HEK293 (cell line): ENCODE measurements at regions not wholly inside any gene's neighbourhood (a gene's known extent, or its start where the extent isn't known, plus 50 kb on each side); places are given as distances from the start of the nearest gene placed in this dataset.
"Not testable (repeated sequence)": the region's sequence is repeated elsewhere in the genome, so short reads cannot be mapped to it uniquely, and the experiment has no call there.

Experiments
- YY1 ChIP-seq: fragments of 450-650 bp; formaldehyde crosslinking; IDR thresholded peaks from 2 replicates; pipeline ENCODE4 v1.5.1; 2018; ENCODE audit warnings: missing biosample characterization, missing genetic modification characterization
- ZNF292 ChIP-seq: fragments of 450-650 bp; formaldehyde crosslinking; IDR thresholded peaks from 2 replicates; pipeline ENCODE4 v1.5.1; 2016; ENCODE audit warnings: low read depth, missing biosample characterization, missing genetic modification characterization, borderline replicate concordance
- ZNF658 ChIP-seq: fragments of 450-650 bp; formaldehyde crosslinking; IDR thresholded peaks from 2 replicates; pipeline ENCODE4; 2016; ENCODE audit warnings: missing biosample characterization, missing genetic modification characterization
- ZNF777 ChIP-seq: fragments of 450-650 bp; formaldehyde crosslinking; IDR thresholded peaks from 2 replicates; pipeline ENCODE4 v1.5.1; 2017; ENCODE audit warnings: missing biosample characterization, missing genetic modification characterization, borderline replicate concordance
- TF ChIP-seq, protein P1 (sequence below): fragments of 450-650 bp; formaldehyde crosslinking; IDR thresholded peaks from 2 replicates; pipeline ENCODE4 v1.5.1; 2016; ENCODE audit warnings: missing biosample characterization, missing genetic modification characterization
- TF ChIP-seq, protein P2 (sequence below): fragments of 450-650 bp; formaldehyde crosslinking; IDR thresholded peaks from 2 replicates; pipeline ENCODE4 v1.5.1; 2016; ENCODE audit warnings: missing biosample characterization, missing genetic modification characterization
- TF ChIP-seq, protein P3 (sequence below): fragments of 450-650 bp; formaldehyde crosslinking; IDR thresholded peaks from 2 replicates; pipeline ENCODE4 v1.5.1; 2016; ENCODE audit warnings: missing biosample characterization, missing genetic modification characterization
- TF ChIP-seq, protein P4 (sequence below): IDR thresholded peaks from 2 replicates; pipeline ENCODE4 v1.6.1; 2011; ENCODE audit warnings: mild to moderate bottlenecking, low read depth, low read length, borderline replicate concordance

DNA sequence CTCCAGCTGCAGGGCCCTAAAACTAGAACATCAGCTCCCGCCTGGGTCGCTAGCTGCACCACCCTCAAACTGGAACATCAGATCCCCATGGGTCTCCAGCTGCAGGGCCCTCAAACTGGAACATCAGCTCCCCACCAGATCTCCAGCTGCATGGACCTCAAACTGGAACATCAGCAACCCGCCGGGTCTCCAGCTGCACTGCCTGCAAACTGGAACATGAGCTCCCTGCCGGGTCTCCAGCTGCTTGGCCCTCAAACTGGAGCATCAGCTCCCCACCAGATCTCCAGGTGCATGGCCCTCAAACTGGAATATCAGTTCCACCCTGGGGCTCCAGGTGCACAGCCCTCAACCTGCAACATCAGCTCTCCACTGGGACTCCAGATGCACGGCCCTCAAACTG lies 82.7 kb downstream of the TFRC start:
- TF ChIP-seq, protein P1, sequence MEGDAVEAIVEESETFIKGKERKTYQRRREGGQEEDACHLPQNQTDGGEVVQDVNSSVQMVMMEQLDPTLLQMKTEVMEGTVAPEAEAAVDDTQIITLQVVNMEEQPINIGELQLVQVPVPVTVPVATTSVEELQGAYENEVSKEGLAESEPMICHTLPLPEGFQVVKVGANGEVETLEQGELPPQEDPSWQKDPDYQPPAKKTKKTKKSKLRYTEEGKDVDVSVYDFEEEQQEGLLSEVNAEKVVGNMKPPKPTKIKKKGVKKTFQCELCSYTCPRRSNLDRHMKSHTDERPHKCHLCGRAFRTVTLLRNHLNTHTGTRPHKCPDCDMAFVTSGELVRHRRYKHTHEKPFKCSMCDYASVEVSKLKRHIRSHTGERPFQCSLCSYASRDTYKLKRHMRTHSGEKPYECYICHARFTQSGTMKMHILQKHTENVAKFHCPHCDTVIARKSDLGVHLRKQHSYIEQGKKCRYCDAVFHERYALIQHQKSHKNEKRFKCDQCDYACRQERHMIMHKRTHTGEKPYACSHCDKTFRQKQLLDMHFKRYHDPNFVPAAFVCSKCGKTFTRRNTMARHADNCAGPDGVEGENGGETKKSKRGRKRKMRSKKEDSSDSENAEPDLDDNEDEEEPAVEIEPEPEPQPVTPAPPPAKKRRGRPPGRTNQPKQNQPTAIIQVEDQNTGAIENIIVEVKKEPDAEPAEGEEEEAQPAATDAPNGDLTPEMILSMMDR (tag by site-specific recombination): not testable (repeated sequence)
- TF ChIP-seq, protein P2, sequence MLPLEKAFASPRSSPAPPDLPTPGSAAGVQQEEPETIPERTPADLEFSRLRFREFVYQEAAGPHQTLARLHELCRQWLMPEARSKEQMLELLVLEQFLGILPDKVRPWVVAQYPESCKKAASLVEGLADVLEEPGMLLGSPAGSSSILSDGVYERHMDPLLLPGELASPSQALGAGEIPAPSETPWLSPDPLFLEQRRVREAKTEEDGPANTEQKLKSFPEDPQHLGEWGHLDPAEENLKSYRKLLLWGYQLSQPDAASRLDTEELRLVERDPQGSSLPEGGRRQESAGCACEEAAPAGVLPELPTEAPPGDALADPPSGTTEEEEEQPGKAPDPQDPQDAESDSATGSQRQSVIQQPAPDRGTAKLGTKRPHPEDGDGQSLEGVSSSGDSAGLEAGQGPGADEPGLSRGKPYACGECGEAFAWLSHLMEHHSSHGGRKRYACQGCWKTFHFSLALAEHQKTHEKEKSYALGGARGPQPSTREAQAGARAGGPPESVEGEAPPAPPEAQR (tag by site-specific recombination): not testable (repeated sequence)
- not testable (repeated sequence) for TF ChIP-seq ZNF777 (tag by site-specific recombination); YY1; ZNF658 (tag by site-specific recombination); ZNF292 (tag by site-specific recombination)
- TF ChIP-seq, protein P3, sequence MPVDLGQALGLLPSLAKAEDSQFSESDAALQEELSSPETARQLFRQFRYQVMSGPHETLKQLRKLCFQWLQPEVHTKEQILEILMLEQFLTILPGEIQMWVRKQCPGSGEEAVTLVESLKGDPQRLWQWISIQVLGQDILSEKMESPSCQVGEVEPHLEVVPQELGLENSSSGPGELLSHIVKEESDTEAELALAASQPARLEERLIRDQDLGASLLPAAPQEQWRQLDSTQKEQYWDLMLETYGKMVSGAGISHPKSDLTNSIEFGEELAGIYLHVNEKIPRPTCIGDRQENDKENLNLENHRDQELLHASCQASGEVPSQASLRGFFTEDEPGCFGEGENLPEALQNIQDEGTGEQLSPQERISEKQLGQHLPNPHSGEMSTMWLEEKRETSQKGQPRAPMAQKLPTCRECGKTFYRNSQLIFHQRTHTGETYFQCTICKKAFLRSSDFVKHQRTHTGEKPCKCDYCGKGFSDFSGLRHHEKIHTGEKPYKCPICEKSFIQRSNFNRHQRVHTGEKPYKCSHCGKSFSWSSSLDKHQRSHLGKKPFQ (tag by site-specific recombination): not testable (repeated sequence)
- TF ChIP-seq, protein P4, sequence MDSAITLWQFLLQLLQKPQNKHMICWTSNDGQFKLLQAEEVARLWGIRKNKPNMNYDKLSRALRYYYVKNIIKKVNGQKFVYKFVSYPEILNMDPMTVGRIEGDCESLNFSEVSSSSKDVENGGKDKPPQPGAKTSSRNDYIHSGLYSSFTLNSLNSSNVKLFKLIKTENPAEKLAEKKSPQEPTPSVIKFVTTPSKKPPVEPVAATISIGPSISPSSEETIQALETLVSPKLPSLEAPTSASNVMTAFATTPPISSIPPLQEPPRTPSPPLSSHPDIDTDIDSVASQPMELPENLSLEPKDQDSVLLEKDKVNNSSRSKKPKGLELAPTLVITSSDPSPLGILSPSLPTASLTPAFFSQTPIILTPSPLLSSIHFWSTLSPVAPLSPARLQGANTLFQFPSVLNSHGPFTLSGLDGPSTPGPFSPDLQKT: not testable (repeated sequence)
